ENCODE measurements at regions not wholly inside any gene's neighbourhood (a gene's known extent, or its start where the extent isn't known, plus 50 kb on each side); places are given as distances from the start of the nearest gene placed in this dataset.
A peak's percentile ranks its signal among the peaks of the same experiment; 100 is the strongest.

GRCh38 chr12:72082986-72083820 is 144.6 kb downstream of the TPH2 start:
- DNase-seq = peak; percentile 88

GRCh38 chr12:72084061-72084460 is 145.4 kb downstream of the TPH2 start:
- no peak for DNase-seq

- DNase-seq = no peak
Observed at GRCh38 chr12:72084880-72085279, 146.2 kb downstream of the TPH2 start.

GRCh38 chr12:72089678-72090077 is 151.0 kb downstream of the TPH2 start:
- no peak for DNase-seq

- no peak for DNase-seq
Observed at GRCh38 chr12:72093424-72093823, 154.8 kb downstream of the TPH2 start.

GRCh38 chr12:72093930-72094329 is 155.3 kb downstream of the TPH2 start:
- DNase-seq = no peak

- DNase-seq = no peak
Observed at GRCh38 chr12:72094490-72094889, 155.8 kb downstream of the TPH2 start.

GRCh38 chr12:72095025-72095424 is 156.4 kb downstream of the TPH2 start:
- DNase-seq = no peak

- DNase-seq = no peak
Observed at GRCh38 chr12:72098622-72099021, 160.0 kb downstream of the TPH2 start.

- peak; percentile 33 for DNase-seq
Observed at GRCh38 chr12:72100854-72101253, 162.2 kb downstream of the TPH2 start.

- DNase-seq = no peak
Observed at GRCh38 chr12:72102150-72102549, 163.5 kb downstream of the TPH2 start.

- DNase-seq = no peak
Observed at GRCh38 chr12:72105849-72106248, 166.3 kb upstream of the TRHDE start.

- DNase-seq = peak; percentile 75
Observed at GRCh38 chr12:72110937-72111650, 161.1 kb upstream of the TRHDE start.

GRCh38 chr12:72111706-72112105 is 160.5 kb upstream of the TRHDE start:
- no peak for DNase-seq

- DNase-seq = peak; percentile 11
Observed at GRCh38 chr12:72133497-72134055, 138.6 kb upstream of the TRHDE start.

GRCh38 chr12:72134246-72135020 is 137.7 kb upstream of the TRHDE start:
- no peak for DNase-seq

- DNase-seq = no peak
Observed at GRCh38 chr12:72135021-72135301, 137.2 kb upstream of the TRHDE start.

- no peak for DNase-seq
Observed at GRCh38 chr12:72136792-72137191, 135.4 kb upstream of the TRHDE start.

GRCh38 chr12:72139411-72139810 is 132.8 kb upstream of the TRHDE start:
- no peak for DNase-seq

GRCh38 chr12:72141381-72141780 is 130.8 kb upstream of the TRHDE start:
- no peak for DNase-seq

- DNase-seq = peak; percentile 15
Observed at GRCh38 chr12:72144553-72144952, 127.6 kb upstream of the TRHDE start.

- DNase-seq = no peak
Observed at GRCh38 chr12:72146495-72146894, 125.7 kb upstream of the TRHDE start.

GRCh38 chr12:72148709-72149108 is 123.5 kb upstream of the TRHDE start:
- peak; percentile 70 for DNase-seq
